Peyer's patch (tissue), 4 donors: ENCODE measurements at regions not wholly inside any gene's neighbourhood (a gene's known extent, or its start where the extent isn't known, plus 50 kb on each side); places are given as distances from the start of the nearest gene placed in this dataset.

Experiments used
- POLR2A ChIP-seq, 2 donors: fragments of 450-650 bp; IDR thresholded peaks; one replicate each; pipeline ENCODE4 v1.5.1; 2017; ENCODE audit warnings: antibody characterized with exemption in 2 of 2, mild to moderate bottlenecking in 2 of 2, moderate library complexity in 2 of 2
- TF ChIP-seq, protein P1 (sequence below), 6 experiments: fragments of 450-650 bp in 4 of 6; fragments of 200-600 bp in 2 of 6; sonication (generic) in 1 of 6; IDR thresholded peaks; one replicate each; pipeline ENCODE4 v1.5.1; 2017 to 2019; ENCODE audit warnings: antibody characterized with exemption in 6 of 6, mild to moderate bottlenecking in 3 of 6, moderate library complexity in 1 of 6

- TF ChIP-seq, protein P1, sequence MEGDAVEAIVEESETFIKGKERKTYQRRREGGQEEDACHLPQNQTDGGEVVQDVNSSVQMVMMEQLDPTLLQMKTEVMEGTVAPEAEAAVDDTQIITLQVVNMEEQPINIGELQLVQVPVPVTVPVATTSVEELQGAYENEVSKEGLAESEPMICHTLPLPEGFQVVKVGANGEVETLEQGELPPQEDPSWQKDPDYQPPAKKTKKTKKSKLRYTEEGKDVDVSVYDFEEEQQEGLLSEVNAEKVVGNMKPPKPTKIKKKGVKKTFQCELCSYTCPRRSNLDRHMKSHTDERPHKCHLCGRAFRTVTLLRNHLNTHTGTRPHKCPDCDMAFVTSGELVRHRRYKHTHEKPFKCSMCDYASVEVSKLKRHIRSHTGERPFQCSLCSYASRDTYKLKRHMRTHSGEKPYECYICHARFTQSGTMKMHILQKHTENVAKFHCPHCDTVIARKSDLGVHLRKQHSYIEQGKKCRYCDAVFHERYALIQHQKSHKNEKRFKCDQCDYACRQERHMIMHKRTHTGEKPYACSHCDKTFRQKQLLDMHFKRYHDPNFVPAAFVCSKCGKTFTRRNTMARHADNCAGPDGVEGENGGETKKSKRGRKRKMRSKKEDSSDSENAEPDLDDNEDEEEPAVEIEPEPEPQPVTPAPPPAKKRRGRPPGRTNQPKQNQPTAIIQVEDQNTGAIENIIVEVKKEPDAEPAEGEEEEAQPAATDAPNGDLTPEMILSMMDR (IDR thresholded peaks at IDR 0.05), result no peak
- no peak for TF ChIP-seq POLR2A (IDR thresholded peaks at IDR 0.05)
Observed at GRCh38 chr3:170814822-170815221, 55.2 kb downstream of the RPL22L1 start.
